Esophagus squamous epithelium (tissue), 4 donors: ENCODE measurements at regions not wholly inside any gene's neighbourhood (a gene's known extent, or its start where the extent isn't known, plus 50 kb on each side); places are given as distances from the start of the nearest gene placed in this dataset.

Experiments used
- POLR2A ChIP-seq, 4 donors: fragments of 450-650 bp; IDR thresholded peaks; one replicate each; pipeline ENCODE4 v1.6.1; 2017; ENCODE audit warnings: antibody characterized with exemption in 4 of 4, mild to moderate bottlenecking in 4 of 4, moderate library complexity in 3 of 4
- TF ChIP-seq, protein P1 (sequence below), 6 experiments: fragments of 450-650 bp in 4 of 6; fragments of 200-600 bp in 2 of 6; sonication (generic) in 2 of 6; IDR thresholded peaks; one replicate each; pipeline ENCODE4 v1.5.1; 2016 to 2019; ENCODE audit warnings: antibody characterized with exemption in 6 of 6, mild to moderate bottlenecking in 4 of 6, moderate library complexity in 4 of 6

DNA sequence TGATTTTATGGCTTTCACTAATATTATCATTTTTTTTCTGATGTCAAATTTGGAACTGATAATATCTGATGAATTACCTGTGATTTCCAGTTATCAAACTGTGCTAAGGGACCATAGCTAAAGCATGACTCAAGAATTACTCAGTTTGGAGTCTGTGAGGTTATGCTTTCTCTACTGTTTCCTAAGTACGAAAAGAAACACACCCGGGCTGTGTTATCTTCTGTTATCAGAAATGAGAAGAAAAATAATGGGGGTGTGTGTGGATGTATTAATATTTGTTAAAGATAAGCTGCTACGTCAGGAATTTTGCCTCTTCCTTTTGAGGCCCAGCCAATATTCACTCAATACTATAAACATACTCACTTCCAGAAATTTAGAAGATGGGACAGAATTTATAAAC is 1401.9 kb upstream of the FLRT2 start:
- TF ChIP-seq, protein P1, sequence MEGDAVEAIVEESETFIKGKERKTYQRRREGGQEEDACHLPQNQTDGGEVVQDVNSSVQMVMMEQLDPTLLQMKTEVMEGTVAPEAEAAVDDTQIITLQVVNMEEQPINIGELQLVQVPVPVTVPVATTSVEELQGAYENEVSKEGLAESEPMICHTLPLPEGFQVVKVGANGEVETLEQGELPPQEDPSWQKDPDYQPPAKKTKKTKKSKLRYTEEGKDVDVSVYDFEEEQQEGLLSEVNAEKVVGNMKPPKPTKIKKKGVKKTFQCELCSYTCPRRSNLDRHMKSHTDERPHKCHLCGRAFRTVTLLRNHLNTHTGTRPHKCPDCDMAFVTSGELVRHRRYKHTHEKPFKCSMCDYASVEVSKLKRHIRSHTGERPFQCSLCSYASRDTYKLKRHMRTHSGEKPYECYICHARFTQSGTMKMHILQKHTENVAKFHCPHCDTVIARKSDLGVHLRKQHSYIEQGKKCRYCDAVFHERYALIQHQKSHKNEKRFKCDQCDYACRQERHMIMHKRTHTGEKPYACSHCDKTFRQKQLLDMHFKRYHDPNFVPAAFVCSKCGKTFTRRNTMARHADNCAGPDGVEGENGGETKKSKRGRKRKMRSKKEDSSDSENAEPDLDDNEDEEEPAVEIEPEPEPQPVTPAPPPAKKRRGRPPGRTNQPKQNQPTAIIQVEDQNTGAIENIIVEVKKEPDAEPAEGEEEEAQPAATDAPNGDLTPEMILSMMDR (IDR thresholded peaks at IDR 0.05): no peak
- no peak for TF ChIP-seq POLR2A (IDR thresholded peaks at IDR 0.05)
